ENCODE measurements at regions not wholly inside any gene's neighbourhood (a gene's known extent, or its start where the extent isn't known, plus 50 kb on each side); places are given as distances from the start of the nearest gene placed in this dataset.

GRCh38 chr7:53771701-53772100 lies 736.3 kb downstream of the POM121L12 start:
- TF ChIP-seq ZFP36 (IDR thresholded peaks at IDR 0.05; ENCODE audit: borderline replicate concordance, partially characterized antibody) (no peak), KDM5A (IDR thresholded peaks at IDR 0.05) (no peak), NPAS2 (CRISPR knock-in tag; IDR thresholded peaks at IDR 0.05; ENCODE audit: borderline replicate concordance) (no peak), NFE2L2 (conservative IDR thresholded peaks at IDR 0.05; ENCODE audit: low read length) (no peak), POLR2A (IDR thresholded peaks at IDR 0.05; ENCODE audit: low read length) (no peak), RCOR1 (IDR thresholded peaks at IDR 0.05; ENCODE audit: low read depth, low read length) (no peak), GATA3 (IDR thresholded peaks at IDR 0.05; ENCODE audit: borderline replicate concordance) (no peak)
- WGBS (ENCODE audit: missing lambda C conversion rate), result 0% methylated on average over 2 of the region's 2 CpGs
- Histone ChIP-seq H3K9me3 (no peaks in the 10 kb centered on the region), H3K4me2 (no peak overlapping the region), H3K27ac (no peak overlapping the region), H3K4me3 (no peak overlapping the region), H3K4me1 (no peaks in the 10 kb centered on the region)
- DNase-seq (ENCODE audit: low read depth in 1 of 2, low spot score in 1 of 2) (no peak), FAIRE-seq (no peak), ATAC-seq (no peak)
- ChIA-PET CTCF (no interaction called here), POLR2A (no interaction called here)

DNA sequence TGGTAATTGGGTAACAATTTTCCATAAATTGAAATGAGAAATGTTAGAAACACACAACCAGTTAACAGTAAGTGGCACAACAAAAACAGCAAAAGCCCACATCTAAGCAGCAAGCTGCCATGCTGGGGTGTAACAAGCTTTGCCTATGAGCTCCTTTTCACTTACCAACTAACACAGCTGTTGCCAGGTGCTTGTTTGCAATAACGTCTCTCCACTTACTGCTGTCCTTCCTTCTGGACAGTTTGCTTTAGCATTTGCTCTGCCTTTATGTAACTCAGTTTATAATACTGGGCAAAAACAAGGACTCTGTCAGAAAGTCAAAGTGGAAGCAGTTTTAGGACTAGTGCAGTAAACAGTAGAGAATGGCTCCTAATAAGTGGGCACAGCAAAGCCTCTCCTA lies 740.9 kb downstream of the POM121L12 start:
- WGBS (ENCODE audit: missing lambda C conversion rate), result 0% methylated on average over 1 of the region's 1 CpG
- no peak for FAIRE-seq
- TF ChIP-seq ZSCAN20 (CRISPR knock-in tag; IDR thresholded peaks at IDR 0.05), result no peak
- TF ChIP-seq USF2 (IDR thresholded peaks at IDR 0.05), result no peak
- no peak for TF ChIP-seq TFCP2L1 (CRISPR knock-in tag; IDR thresholded peaks at IDR 0.05)
- TF ChIP-seq MYC (IDR thresholded peaks at IDR 0.05; ENCODE audit: borderline replicate concordance, low read length), result no peak
- no peak for TF ChIP-seq SREBF2 (IDR thresholded peaks at IDR 0.05)
- no peak for TF ChIP-seq EHMT2 (IDR thresholded peaks at IDR 0.05; ENCODE audit: low read depth)
- TF ChIP-seq POLR2A (IDR thresholded peaks at IDR 0.05; ENCODE audit: low read length), result no peak
- no peak for TF ChIP-seq JUNB (IDR thresholded peaks at IDR 0.05)
- TF ChIP-seq, protein P1, sequence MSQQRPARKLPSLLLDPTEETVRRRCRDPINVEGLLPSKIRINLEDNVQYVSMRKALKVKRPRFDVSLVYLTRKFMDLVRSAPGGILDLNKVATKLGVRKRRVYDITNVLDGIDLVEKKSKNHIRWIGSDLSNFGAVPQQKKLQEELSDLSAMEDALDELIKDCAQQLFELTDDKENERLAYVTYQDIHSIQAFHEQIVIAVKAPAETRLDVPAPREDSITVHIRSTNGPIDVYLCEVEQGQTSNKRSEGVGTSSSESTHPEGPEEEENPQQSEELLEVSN (IDR thresholded peaks at IDR 0.05; ENCODE audit: borderline replicate concordance, low read depth), result no peak
- no peak overlapping the region for H3K4me3 ChIP-seq
- POLR2A ChIA-PET, result no interaction called here
- no peak overlapping the region for H3K27ac ChIP-seq
- H3K4me2 ChIP-seq, result no peak overlapping the region
- H3K9me3 ChIP-seq, result no peaks in the 10 kb centered on the region; the same call in 2 of the 3 replicates
- no peaks in the 10 kb centered on the region for H3K4me1 ChIP-seq
- CTCF ChIA-PET, result no interaction called here
- DNase-seq (ENCODE audit: low read depth in 1 of 2, low spot score in 1 of 2), result no peak
- no peak for ATAC-seq

DNA sequence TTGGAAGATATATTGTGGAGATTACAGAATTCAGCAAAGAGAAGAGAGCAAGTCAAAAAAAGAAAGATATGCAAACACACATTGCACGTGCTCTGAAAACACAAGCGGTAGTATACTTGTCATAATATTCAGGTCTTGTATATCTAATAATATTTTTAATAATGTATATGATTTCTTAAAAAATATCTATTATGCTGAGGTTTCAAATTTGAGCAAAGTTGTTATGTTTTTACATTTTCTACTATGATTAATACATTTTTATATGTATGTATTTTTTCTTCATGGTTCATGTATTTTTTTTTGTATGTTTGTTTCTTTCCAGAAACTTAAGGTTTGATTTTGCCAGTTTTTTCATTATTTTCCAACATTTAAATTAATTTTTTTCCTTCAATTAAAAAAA lies 752.4 kb upstream of the VSTM2A start:
- Histone ChIP-seq H3K4me3 (no peak overlapping the region), H3K27ac (no peak overlapping the region), H3K4me1 (no peaks in the 10 kb centered on the region), H3K4me2 (no peak overlapping the region), H3K9me3 (no peaks in the 10 kb centered on the region; the same call in 2 of the 3 replicates)
- ChIA-PET POLR2A (no interaction called here), CTCF (no interaction called here)
- TF ChIP-seq HOXA7 (CRISPR knock-in tag; IDR thresholded peaks at IDR 0.05) (no peak), HOXB13 (CRISPR knock-in tag; IDR thresholded peaks at IDR 0.05; ENCODE audit: low read depth) (no peak), HDAC2 (IDR thresholded peaks at IDR 0.05) (no peak)
- TF ChIP-seq, protein P2, sequence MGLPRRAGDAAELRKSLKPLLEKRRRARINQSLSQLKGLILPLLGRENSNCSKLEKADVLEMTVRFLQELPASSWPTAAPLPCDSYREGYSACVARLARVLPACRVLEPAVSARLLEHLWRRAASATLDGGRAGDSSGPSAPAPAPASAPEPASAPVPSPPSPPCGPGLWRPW (IDR thresholded peaks at IDR 0.05), result no peak
- FAIRE-seq, result no peak
- no peak for DNase-seq (ENCODE audit: low read depth in 1 of 2, low spot score in 1 of 2)
- 35% methylated on average over 2 of the region's 2 CpGs for WGBS (ENCODE audit: missing lambda C conversion rate)
- no peak for ATAC-seq

DNA sequence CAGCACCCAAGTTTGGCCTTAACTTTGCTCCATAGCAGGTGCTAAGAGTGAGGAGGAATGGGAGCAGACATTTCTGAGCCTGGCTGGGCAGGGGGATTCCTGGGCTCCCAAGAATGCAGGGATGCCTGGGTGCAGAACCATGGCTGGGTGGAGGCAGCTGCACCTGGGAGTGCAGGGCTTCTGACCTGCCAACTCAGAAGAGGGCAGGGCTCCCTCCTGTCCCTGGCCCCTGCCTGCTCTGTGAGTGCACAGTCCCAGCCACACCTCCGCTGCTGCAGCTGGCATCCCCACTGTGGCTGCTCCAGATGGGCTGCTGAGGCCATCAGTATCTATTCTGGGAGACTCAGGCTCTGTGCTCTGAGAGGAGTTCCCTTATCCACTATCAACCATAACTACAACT lies 747.4 kb upstream of the VSTM2A start:
- Histone ChIP-seq H3K9me3 (no peaks in the 10 kb centered on the region; the same call in 2 of the 3 replicates), H3K27ac (no peak overlapping the region), H3K4me1 (no peaks in the 10 kb centered on the region), H3K4me3 (no peak overlapping the region), H3K4me2 (no peak overlapping the region)
- ATAC-seq (no peak), DNase-seq (ENCODE audit: low read depth in 1 of 2, low spot score in 1 of 2) (no peak), FAIRE-seq (no peak)
- POLR2A ChIA-PET, result no interaction called here
- no CpG with 5 or more reads among the region's 1 CpG for WGBS (ENCODE audit: missing lambda C conversion rate)
- CTCF ChIA-PET, result no interaction called here
- no peak for TF ChIP-seq ZSCAN20 (CRISPR knock-in tag; IDR thresholded peaks at IDR 0.05)
- no peak for TF ChIP-seq FOSL2 (IDR thresholded peaks at IDR 0.05)
- no peak for TF ChIP-seq FOSL2 (CRISPR knock-in tag; IDR thresholded peaks at IDR 0.05)
- no peak for TF ChIP-seq FOSB (CRISPR knock-in tag; IDR thresholded peaks at IDR 0.05)
- TF ChIP-seq CBX8 (IDR thresholded peaks at IDR 0.05), result no peak
- no peak for TF ChIP-seq JUNB (IDR thresholded peaks at IDR 0.05)
- no peak for TF ChIP-seq ZNF302 (CRISPR knock-in tag; IDR thresholded peaks at IDR 0.05)
- no peak for TF ChIP-seq NR3C1 (IDR thresholded peaks at IDR 0.05)
- TF ChIP-seq, protein P3, sequence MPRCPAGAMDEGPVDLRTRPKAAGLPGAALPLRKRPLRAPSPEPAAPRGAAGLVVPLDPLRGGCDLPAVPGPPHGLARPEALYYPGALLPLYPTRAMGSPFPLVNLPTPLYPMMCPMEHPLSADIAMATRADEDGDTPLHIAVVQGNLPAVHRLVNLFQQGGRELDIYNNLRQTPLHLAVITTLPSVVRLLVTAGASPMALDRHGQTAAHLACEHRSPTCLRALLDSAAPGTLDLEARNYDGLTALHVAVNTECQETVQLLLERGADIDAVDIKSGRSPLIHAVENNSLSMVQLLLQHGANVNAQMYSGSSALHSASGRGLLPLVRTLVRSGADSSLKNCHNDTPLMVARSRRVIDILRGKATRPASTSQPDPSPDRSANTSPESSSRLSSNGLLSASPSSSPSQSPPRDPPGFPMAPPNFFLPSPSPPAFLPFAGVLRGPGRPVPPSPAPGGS (IDR thresholded peaks at IDR 0.05), result no peak
- TF ChIP-seq JUN (IDR thresholded peaks at IDR 0.05), result no peak
- TF ChIP-seq, protein P4, sequence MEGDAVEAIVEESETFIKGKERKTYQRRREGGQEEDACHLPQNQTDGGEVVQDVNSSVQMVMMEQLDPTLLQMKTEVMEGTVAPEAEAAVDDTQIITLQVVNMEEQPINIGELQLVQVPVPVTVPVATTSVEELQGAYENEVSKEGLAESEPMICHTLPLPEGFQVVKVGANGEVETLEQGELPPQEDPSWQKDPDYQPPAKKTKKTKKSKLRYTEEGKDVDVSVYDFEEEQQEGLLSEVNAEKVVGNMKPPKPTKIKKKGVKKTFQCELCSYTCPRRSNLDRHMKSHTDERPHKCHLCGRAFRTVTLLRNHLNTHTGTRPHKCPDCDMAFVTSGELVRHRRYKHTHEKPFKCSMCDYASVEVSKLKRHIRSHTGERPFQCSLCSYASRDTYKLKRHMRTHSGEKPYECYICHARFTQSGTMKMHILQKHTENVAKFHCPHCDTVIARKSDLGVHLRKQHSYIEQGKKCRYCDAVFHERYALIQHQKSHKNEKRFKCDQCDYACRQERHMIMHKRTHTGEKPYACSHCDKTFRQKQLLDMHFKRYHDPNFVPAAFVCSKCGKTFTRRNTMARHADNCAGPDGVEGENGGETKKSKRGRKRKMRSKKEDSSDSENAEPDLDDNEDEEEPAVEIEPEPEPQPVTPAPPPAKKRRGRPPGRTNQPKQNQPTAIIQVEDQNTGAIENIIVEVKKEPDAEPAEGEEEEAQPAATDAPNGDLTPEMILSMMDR (IDR thresholded peaks at IDR 0.05), result no peak
- no peak for TF ChIP-seq MAFK (IDR thresholded peaks at IDR 0.05; ENCODE audit: partially characterized antibody)
- TF ChIP-seq TFCP2L1 (CRISPR knock-in tag; IDR thresholded peaks at IDR 0.05), result no peak
- TF ChIP-seq MAZ (IDR thresholded peaks at IDR 0.05; ENCODE audit: borderline replicate concordance, low read depth, low read length), result no peak
- no peak for TF ChIP-seq HOXB5 (CRISPR knock-in tag; IDR thresholded peaks at IDR 0.05)
